WTC11 (cell line): ENCODE measurements at regions not wholly inside any gene's neighbourhood (a gene's known extent, or its start where the extent isn't known, plus 50 kb on each side); places are given as distances from the start of the nearest gene placed in this dataset.
A peak's percentile ranks its signal among the peaks of the same experiment; 100 is the strongest.

ENCODE experiments used
- ATAC-seq: fragments of 200-7000 bp; cut with Tn5 transposase; 2 replicates; pipeline ENCODE4 v1.10.0; 2021; ENCODE audit warnings: mild to moderate bottlenecking, moderate library complexity
- CTCF ChIA-PET: fragments of 300-600 bp; sonication (Branson Sonifier 250); formaldehyde crosslinking; loops from one replicate; lab custom pipeline; 2021; ENCODE audit warnings: antibody characterized with exemption; lab: Charles Lee
- POLR2A ChIA-PET: fragments of 350-600 bp; sonication (Branson Sonifier 250); formaldehyde crosslinking; loops from one replicate; lab custom pipeline; 2021; ENCODE audit warnings: antibody characterized with exemption; lab: Charles Lee
- DNase-seq: peaks from one replicate; pipeline ENCODE4 v3.0.0; 2021; ENCODE audit warnings: low spot score
- H3K27ac Mint-ChIP-seq: 2 replicates; pipeline ENCODE4 v1.8.0; 2021; ENCODE audit warnings: mixed read lengths
- H3K27me3 Mint-ChIP-seq: 2 replicates; pipeline ENCODE4 v1.8.0; 2021; ENCODE audit warnings: low read depth, mild to moderate bottlenecking, moderate library complexity, mixed read lengths
- H3K36me3 Mint-ChIP-seq: 2 replicates; pipeline ENCODE4 v1.8.0; 2021; ENCODE audit warnings: mixed read lengths
- H3K4me1 Mint-ChIP-seq: 2 replicates; pipeline ENCODE4 v1.8.0; 2022; ENCODE audit warnings: mixed read lengths
- H3K4me3 Mint-ChIP-seq: 2 replicates; pipeline ENCODE4 v1.8.0; 2021; ENCODE audit warnings: mild to moderate bottlenecking, moderate library complexity, mixed read lengths
- H3K9me3 Mint-ChIP-seq: 2 replicates; pipeline ENCODE4 v1.8.0; 2021; ENCODE audit warnings: mixed read lengths
- CREB1 ChIP-seq: sonication (generic); formaldehyde crosslinking; IDR thresholded peaks from 2 replicates; pipeline ENCODE4 v1.8.0; 2023; ENCODE audit warnings: mild to moderate bottlenecking, missing genetic modification reagents
- ETV6 ChIP-seq: sonication (generic); formaldehyde crosslinking; IDR thresholded peaks from 2 replicates; pipeline ENCODE4 v1.8.1; 2022; ENCODE audit warnings: mild to moderate bottlenecking, missing genetic modification reagents
- GRHL2 ChIP-seq: fragments of 250-450 bp; sonication (Bioruptor Pico); IDR thresholded peaks from 2 replicates; pipeline ENCODE4 v1.8.0; 2022; ENCODE audit warnings: mild to moderate bottlenecking, moderate library complexity; ENCODE audit not compliant: insufficient replicate concordance, severe bottlenecking
- GTF2I ChIP-seq: fragments of 250-450 bp; sonication (Bioruptor Pico); conservative IDR thresholded peaks from 2 replicates; pipeline ENCODE4 v1.4.0; 2021; ENCODE audit warnings: mild to moderate bottlenecking
- MXD4 ChIP-seq: fragments of 250-450 bp; sonication (Bioruptor Pico); IDR thresholded peaks from 2 replicates; pipeline ENCODE4 v1.8.0; 2021; ENCODE audit warnings: mild to moderate bottlenecking, moderate library complexity, borderline replicate concordance
- NFYB ChIP-seq: sonication (generic); formaldehyde crosslinking; conservative IDR thresholded peaks from 2 replicates; pipeline ENCODE4 v1.8.0; 2022; ENCODE audit warnings: low read depth, missing genetic modification reagents
- RELA ChIP-seq: sonication (generic); formaldehyde crosslinking; IDR thresholded peaks from 2 replicates; pipeline ENCODE4 v1.8.1; 2022; ENCODE audit warnings: missing genetic modification reagents, mild to moderate bottlenecking, borderline replicate concordance
- RORB ChIP-seq: fragments of 250-450 bp; sonication (Bioruptor Pico); IDR thresholded peaks from 2 replicates; pipeline ENCODE4 v1.9.0; 2021; ENCODE audit warnings: mild to moderate bottlenecking
- SMAD3 ChIP-seq: sonication (generic); formaldehyde crosslinking; IDR thresholded peaks from 2 replicates; pipeline ENCODE4 v1.8.0; 2022; ENCODE audit warnings: missing genetic modification reagents, mild to moderate bottlenecking, borderline replicate concordance
- SP1 ChIP-seq: sonication (generic); formaldehyde crosslinking; conservative IDR thresholded peaks from 2 replicates; pipeline ENCODE4 v1.8.1; 2022; ENCODE audit warnings: missing genetic modification reagents
- TCF7 ChIP-seq: sonication (generic); formaldehyde crosslinking; IDR thresholded peaks from 2 replicates; pipeline ENCODE4 v1.8.0; 2022; ENCODE audit warnings: mild to moderate bottlenecking, low read depth, missing genetic modification reagents, moderate library complexity
- ZNF138 ChIP-seq: sonication (generic); formaldehyde crosslinking; conservative IDR thresholded peaks from 2 replicates; pipeline ENCODE4 v1.8.1; 2022; ENCODE audit warnings: mild to moderate bottlenecking, moderate library complexity, missing genetic modification reagents
- ZNF219 ChIP-seq: sonication (generic); formaldehyde crosslinking; IDR thresholded peaks from 2 replicates; pipeline ENCODE4 v1.8.0; 2023; ENCODE audit warnings: missing genetic modification reagents, mild to moderate bottlenecking, borderline replicate concordance
- ZNF416 ChIP-seq: fragments of 250-450 bp; sonication (Bioruptor Pico); IDR thresholded peaks from 2 replicates; pipeline ENCODE4 v1.9.0; 2021; ENCODE audit warnings: mild to moderate bottlenecking, inconsistent platforms
- TF ChIP-seq, protein P1 (sequence below): sonication (generic); formaldehyde crosslinking; conservative IDR thresholded peaks from 2 replicates; pipeline ENCODE4 v1.8.1; 2022; ENCODE audit warnings: mild to moderate bottlenecking, missing genetic modification reagents
- TF ChIP-seq, protein P2 (sequence below): sonication (generic); formaldehyde crosslinking; IDR thresholded peaks from 2 replicates; pipeline ENCODE4 v1.8.1; 2023; ENCODE audit warnings: mild to moderate bottlenecking, missing genetic modification reagents
- TF ChIP-seq, protein P3 (sequence below): sonication (generic); formaldehyde crosslinking; IDR thresholded peaks from 2 replicates; pipeline ENCODE4 v1.8.1; 2023; ENCODE audit warnings: mild to moderate bottlenecking, missing genetic modification reagents, moderate library complexity
- TF ChIP-seq, protein P4 (sequence below): fragments of 200-600 bp; IDR thresholded peaks from 2 replicates; pipeline ENCODE4 v1.8.0; 2022; ENCODE audit warnings: antibody characterized with exemption
- TF ChIP-seq, protein P5 (sequence below): fragments of 250-450 bp; sonication (Bioruptor Pico); IDR thresholded peaks from 2 replicates; pipeline ENCODE4 v2.1.2; 2022; ENCODE audit warnings: mild to moderate bottlenecking, moderate library complexity
- TF ChIP-seq, protein P6 (sequence below): fragments of 250-450 bp; sonication (Bioruptor Pico); IDR thresholded peaks from 2 replicates; pipeline ENCODE4 v1.8.0; 2021; ENCODE audit warnings: mild to moderate bottlenecking

DNA sequence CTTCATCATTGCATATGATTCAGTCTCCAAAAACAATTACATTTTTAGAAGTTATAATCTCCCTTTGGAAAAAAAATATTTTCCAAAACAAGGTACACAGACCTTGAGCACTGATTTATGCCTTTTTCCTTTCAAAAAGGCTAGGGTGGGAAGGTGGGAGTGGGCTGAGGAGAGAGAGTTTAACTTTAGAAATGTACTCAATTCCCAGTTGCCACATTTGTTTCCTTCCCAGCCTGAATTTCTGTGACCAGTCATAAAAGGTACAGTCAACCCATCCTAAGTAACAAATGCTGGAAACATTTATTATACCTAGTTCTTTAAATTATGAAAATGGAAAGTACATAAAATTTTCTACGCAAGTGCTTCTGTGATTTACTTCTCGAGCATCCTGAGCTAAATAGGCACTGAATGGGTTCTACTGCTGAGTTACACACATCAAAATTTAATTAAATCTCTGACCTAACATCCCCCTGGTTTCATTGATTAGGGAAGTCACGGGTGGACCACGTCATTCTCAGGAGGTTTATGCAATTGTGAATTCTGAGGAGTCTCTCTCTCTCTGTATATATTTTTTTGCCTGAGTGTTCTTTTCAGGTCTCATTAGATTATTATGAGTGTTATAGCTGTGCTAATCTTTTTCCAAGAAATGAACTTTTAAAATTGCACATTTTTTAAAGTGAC lies 371.8 kb downstream of the BTG1 start:
- H3K27me3 Mint-ChIP-seq: no peaks in the 10 kb centered on the region
- TF ChIP-seq NFYB (CRISPR knock-in tag): no peak
- TF ChIP-seq, protein P1, sequence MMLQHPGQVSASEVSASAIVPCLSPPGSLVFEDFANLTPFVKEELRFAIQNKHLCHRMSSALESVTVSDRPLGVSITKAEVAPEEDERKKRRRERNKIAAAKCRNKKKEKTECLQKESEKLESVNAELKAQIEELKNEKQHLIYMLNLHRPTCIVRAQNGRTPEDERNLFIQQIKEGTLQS (CRISPR knock-in tag): no peak
- no peak for TF ChIP-seq GTF2I (CRISPR knock-in tag)
- TF ChIP-seq ZNF138 (CRISPR knock-in tag): no peak
- TF ChIP-seq GRHL2 (CRISPR knock-in tag): no peak
- TF ChIP-seq SMAD3 (CRISPR knock-in tag): no peak
- no peak for TF ChIP-seq ZNF219 (CRISPR knock-in tag)
- TF ChIP-seq ETV6 (CRISPR knock-in tag): no peak
- TF ChIP-seq TCF7 (CRISPR knock-in tag): no peak
- TF ChIP-seq, protein P2, sequence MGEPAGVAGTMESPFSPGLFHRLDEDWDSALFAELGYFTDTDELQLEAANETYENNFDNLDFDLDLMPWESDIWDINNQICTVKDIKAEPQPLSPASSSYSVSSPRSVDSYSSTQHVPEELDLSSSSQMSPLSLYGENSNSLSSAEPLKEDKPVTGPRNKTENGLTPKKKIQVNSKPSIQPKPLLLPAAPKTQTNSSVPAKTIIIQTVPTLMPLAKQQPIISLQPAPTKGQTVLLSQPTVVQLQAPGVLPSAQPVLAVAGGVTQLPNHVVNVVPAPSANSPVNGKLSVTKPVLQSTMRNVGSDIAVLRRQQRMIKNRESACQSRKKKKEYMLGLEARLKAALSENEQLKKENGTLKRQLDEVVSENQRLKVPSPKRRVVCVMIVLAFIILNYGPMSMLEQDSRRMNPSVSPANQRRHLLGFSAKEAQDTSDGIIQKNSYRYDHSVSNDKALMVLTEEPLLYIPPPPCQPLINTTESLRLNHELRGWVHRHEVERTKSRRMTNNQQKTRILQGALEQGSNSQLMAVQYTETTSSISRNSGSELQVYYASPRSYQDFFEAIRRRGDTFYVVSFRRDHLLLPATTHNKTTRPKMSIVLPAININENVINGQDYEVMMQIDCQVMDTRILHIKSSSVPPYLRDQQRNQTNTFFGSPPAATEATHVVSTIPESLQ (CRISPR knock-in tag): no peak
- TF ChIP-seq, protein P3, sequence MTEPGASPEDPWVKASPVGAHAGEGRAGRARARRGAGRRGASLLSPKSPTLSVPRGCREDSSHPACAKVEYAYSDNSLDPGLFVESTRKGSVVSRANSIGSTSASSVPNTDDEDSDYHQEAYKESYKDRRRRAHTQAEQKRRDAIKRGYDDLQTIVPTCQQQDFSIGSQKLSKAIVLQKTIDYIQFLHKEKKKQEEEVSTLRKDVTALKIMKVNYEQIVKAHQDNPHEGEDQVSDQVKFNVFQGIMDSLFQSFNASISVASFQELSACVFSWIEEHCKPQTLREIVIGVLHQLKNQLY: no peak
- TF ChIP-seq, all 79 proteins: peak for 0
- no peak for ATAC-seq
- Mint-ChIP-seq H3K36me3 (no peaks in the 10 kb centered on the region), H3K4me3 (no peak overlapping the region), H3K27ac (no peak overlapping the region), H3K4me1 (peaks cover under 1% of the 10 kb centered on the region; the same call in 1 of the 2 replicates), H3K9me3 (no peaks in the 10 kb centered on the region)
- ChIA-PET POLR2A (no interaction called here), CTCF (no interaction called here)
- no peak for DNase-seq

DNA sequence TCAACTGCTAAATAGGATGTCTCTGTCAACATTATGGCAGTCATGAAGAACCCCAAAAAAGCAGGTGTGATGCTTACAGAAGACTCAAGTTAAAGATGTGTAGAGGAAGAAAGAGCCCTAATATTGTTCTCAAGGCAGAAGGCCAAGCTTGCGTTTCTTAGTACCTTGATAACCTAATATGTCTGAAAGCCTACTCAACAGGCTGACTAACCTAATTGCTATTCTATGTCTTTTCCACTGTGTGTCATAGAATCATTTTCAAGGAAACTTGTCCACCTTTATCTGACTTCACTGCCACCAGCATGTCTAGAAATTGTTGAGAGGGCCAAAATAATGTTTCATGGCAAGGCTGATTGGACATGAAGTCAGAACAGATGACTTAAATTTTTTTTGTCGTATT lies 373.2 kb downstream of the BTG1 start:
- DNase-seq: no peak
- no peaks in the 10 kb centered on the region for H3K36me3 Mint-ChIP-seq
- no peak overlapping the region for H3K4me3 Mint-ChIP-seq
- H3K27ac Mint-ChIP-seq: no peak overlapping the region
- ChIA-PET CTCF (no interaction called here), POLR2A (no interaction called here)
- no peak for ATAC-seq
- no peak for TF ChIP-seq NFYB (CRISPR knock-in tag)
- H3K9me3 Mint-ChIP-seq: peaks cover 4% of the 10 kb centered on the region; the same call in 1 of the 2 replicates
- H3K27me3 Mint-ChIP-seq: no peaks in the 10 kb centered on the region
- H3K4me1 Mint-ChIP-seq: no peaks in the 10 kb centered on the region

DNA sequence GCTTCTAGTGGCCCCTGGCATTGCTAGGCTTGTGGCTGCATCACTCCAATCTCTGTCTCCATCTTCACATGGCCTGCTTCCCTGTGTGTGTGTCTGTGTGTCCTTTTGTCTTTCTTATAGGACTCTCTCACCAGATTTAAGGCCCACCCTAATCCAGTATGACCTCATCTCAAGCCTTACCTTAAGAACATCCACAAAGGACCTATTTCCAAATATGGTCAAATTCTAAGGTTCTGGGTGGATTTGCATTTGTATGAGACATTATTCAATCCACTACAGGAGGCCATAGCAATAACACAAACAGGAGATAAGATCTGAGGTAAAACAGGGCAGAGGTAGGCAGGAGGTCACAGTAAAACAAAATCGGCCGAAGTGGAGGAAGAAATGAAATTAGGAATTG lies 375.9 kb downstream of the BTG1 start:
- POLR2A ChIA-PET: no interaction called here
- H3K36me3 Mint-ChIP-seq: no peaks in the 10 kb centered on the region
- H3K27me3 Mint-ChIP-seq: no peaks in the 10 kb centered on the region
- no peaks in the 10 kb centered on the region for H3K4me1 Mint-ChIP-seq
- H3K9me3 Mint-ChIP-seq: peaks cover 12% of the 10 kb centered on the region
- CTCF ChIA-PET: no interaction called here
- peak; percentile 90 for ATAC-seq
- no peak overlapping the region for H3K4me3 Mint-ChIP-seq
- no peak for DNase-seq
- TF ChIP-seq, protein P4, sequence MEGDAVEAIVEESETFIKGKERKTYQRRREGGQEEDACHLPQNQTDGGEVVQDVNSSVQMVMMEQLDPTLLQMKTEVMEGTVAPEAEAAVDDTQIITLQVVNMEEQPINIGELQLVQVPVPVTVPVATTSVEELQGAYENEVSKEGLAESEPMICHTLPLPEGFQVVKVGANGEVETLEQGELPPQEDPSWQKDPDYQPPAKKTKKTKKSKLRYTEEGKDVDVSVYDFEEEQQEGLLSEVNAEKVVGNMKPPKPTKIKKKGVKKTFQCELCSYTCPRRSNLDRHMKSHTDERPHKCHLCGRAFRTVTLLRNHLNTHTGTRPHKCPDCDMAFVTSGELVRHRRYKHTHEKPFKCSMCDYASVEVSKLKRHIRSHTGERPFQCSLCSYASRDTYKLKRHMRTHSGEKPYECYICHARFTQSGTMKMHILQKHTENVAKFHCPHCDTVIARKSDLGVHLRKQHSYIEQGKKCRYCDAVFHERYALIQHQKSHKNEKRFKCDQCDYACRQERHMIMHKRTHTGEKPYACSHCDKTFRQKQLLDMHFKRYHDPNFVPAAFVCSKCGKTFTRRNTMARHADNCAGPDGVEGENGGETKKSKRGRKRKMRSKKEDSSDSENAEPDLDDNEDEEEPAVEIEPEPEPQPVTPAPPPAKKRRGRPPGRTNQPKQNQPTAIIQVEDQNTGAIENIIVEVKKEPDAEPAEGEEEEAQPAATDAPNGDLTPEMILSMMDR: no peak
- TF ChIP-seq MXD4 (CRISPR knock-in tag): no peak
- TF ChIP-seq, all 79 proteins: peak for 0
- H3K27ac Mint-ChIP-seq: no peak overlapping the region

DNA sequence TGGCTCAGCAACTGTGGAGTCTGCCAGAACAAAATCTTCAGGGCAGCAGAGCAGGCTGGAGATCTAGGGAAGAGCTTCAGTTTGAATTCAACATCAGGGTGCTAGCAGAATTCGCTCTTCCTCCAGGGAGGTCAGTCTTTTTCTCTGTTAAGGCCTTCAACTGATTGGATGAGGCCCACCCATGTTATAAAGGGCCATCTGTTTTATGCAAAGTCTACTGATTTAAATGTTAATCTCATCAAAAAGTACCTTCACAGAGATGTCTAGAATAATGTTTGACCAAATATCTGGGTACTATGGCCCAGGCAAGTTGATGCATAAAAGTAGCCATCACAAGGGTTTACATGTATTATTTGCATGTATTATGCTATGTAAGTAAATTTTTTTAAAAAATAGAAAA lies 378.4 kb downstream of the BTG1 start:
- Mint-ChIP-seq H3K36me3 (no peaks in the 10 kb centered on the region), H3K27me3 (no peaks in the 10 kb centered on the region), H3K27ac (no peak overlapping the region), H3K4me1 (no peaks in the 10 kb centered on the region), H3K9me3 (peaks cover 12% of the 10 kb centered on the region), H3K4me3 (no peak overlapping the region)
- ATAC-seq: no peak
- no peak for DNase-seq
- ChIA-PET CTCF (no interaction called here), POLR2A (no interaction called here)
- TF ChIP-seq, protein P5, sequence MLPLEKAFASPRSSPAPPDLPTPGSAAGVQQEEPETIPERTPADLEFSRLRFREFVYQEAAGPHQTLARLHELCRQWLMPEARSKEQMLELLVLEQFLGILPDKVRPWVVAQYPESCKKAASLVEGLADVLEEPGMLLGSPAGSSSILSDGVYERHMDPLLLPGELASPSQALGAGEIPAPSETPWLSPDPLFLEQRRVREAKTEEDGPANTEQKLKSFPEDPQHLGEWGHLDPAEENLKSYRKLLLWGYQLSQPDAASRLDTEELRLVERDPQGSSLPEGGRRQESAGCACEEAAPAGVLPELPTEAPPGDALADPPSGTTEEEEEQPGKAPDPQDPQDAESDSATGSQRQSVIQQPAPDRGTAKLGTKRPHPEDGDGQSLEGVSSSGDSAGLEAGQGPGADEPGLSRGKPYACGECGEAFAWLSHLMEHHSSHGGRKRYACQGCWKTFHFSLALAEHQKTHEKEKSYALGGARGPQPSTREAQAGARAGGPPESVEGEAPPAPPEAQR: no peak
- TF ChIP-seq, protein P6, sequence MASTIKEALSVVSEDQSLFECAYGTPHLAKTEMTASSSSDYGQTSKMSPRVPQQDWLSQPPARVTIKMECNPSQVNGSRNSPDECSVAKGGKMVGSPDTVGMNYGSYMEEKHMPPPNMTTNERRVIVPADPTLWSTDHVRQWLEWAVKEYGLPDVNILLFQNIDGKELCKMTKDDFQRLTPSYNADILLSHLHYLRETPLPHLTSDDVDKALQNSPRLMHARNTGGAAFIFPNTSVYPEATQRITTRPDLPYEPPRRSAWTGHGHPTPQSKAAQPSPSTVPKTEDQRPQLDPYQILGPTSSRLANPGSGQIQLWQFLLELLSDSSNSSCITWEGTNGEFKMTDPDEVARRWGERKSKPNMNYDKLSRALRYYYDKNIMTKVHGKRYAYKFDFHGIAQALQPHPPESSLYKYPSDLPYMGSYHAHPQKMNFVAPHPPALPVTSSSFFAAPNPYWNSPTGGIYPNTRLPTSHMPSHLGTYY (CRISPR knock-in tag): no peak
- TF ChIP-seq RORB (CRISPR knock-in tag) (no peak), ZNF416 (CRISPR knock-in tag) (no peak), SP1 (no peak), CREB1 (no peak), RELA (no peak)
